ENCODE measurements at regions not wholly inside any gene's neighbourhood (a gene's known extent, or its start where the extent isn't known, plus 50 kb on each side); places are given as distances from the start of the nearest gene placed in this dataset.

- TF ChIP-seq POLR2AphosphoS5 (IDR thresholded peaks at IDR 0.05; ENCODE audit: low read depth, low read length) (no peak), POLR2A (IDR thresholded peaks at IDR 0.05; ENCODE audit: low read depth, low read length) (no peak), TAF1 (IDR thresholded peaks at IDR 0.05; ENCODE audit: borderline replicate concordance, low read depth, low read length) (no peak)
Measured at GRCh38 chr18:55144193-55144930, 185.1 kb upstream of the CCDC68 start.

All from GM12892 (cell line).